Endothelial cell of umbilical vein (primary cell): ENCODE measurements at regions not wholly inside any gene's neighbourhood (a gene's known extent, or its start where the extent isn't known, plus 50 kb on each side); places are given as distances from the start of the nearest gene placed in this dataset.

Source experiments
- BruUV-seq: library from RNA; stranded (reverse); fragments of 400-500 nt; replicated peaks from 2 replicates; lab custom pipeline; 2021; lab: Mats Ljungman, UMichigan
- CTCF ChIA-PET: fragments of 300-600, 350-600 bp; sonication (Branson Sonifier 250); formaldehyde crosslinking; loops from one replicate; lab custom pipeline; 2021; ENCODE audit warnings: antibody characterized with exemption, inconsistent platforms; lab: Charles Lee
- POLR2A ChIA-PET: fragments of 300-600, 350-600 bp; sonication (Branson Sonifier 250); formaldehyde crosslinking; loops from one replicate; lab custom pipeline; 2021; ENCODE audit warnings: antibody characterized with exemption, inconsistent platforms; lab: Charles Lee
- DNase-seq: peaks from one replicate; pipeline ENCODE4 v3.0.0-alpha.2; 2011; ENCODE audit warnings: low read depth, low spot score
- FAIRE-seq: peaks from 2 replicates; lab custom pipeline; 2011; peaks lifted over from hg19 to GRCh38; lab: Jason Lieb, UNC
- H2AFZ ChIP-seq: 2 replicates; pipeline ENCODE4 v1.6.0; 2012; ENCODE audit warnings: low read depth, low read length, control low read depth, inconsistent platforms
- H3K27ac ChIP-seq: 2 replicates; pipeline ENCODE4 v1.5.1; 2011; ENCODE audit warnings: low read depth, mild to moderate bottlenecking, control low read depth, low read length, moderate library complexity; ENCODE audit not compliant: insufficient read depth
- H3K27me3 ChIP-seq, 2 experiments: 2 replicates each; pipeline versions ENCODE4 v1.6.0 to v1.6.1; 2011; ENCODE audit warnings: low read length in 2 of 2, mixed read lengths in 1 of 2; ENCODE audit not compliant: control insufficient read depth in 2 of 2, insufficient read depth in 2 of 2
- H3K36me3 ChIP-seq, 2 experiments: 2 replicates in 1 of 2; 3 replicates in 1 of 2; pipeline ENCODE4 v1.5.1; 2011; ENCODE audit warnings: low read length in 2 of 2, mild to moderate bottlenecking in 1 of 2, moderate library complexity in 1 of 2; ENCODE audit not compliant: control insufficient read depth in 2 of 2, insufficient read depth in 2 of 2; ENCODE audit errors: extremely low read depth in 1 of 2
- H3K4me1 ChIP-seq: 3 replicates; pipeline ENCODE4 v1.5.1; 2011; ENCODE audit warnings: mild to moderate bottlenecking, low read length; ENCODE audit not compliant: control insufficient read depth, insufficient read depth; ENCODE audit errors: extremely low read depth
- H3K4me2 ChIP-seq: 2 replicates; pipeline ENCODE4 v1.6.1; 2011; ENCODE audit warnings: low read length, control low read depth, mixed read lengths; ENCODE audit not compliant: insufficient read depth
- H3K4me3 ChIP-seq, 3 experiments: fragments of 200-600 bp in 1 of 3; sonication (generic), shearing (Covaris generic) in 1 of 3; replicated peaks in 1 of 3; 2 replicates each; pipeline ENCODE4 v1.5.1; 2011 to 2016; ENCODE audit warnings: control low read depth in 3 of 3, low read length in 3 of 3, mild to moderate bottlenecking in 2 of 3, inconsistent platforms in 1 of 3, low read depth in 1 of 3, moderate library complexity in 1 of 3; ENCODE audit not compliant: insufficient read depth in 1 of 3
- H3K79me2 ChIP-seq: 2 replicates; pipeline ENCODE4 v1.6.0; 2012; ENCODE audit warnings: low read length, inconsistent platforms; ENCODE audit not compliant: control insufficient read depth, insufficient read depth
- H3K9ac ChIP-seq: replicated peaks from 2 replicates; pipeline ENCODE3; 2011; ENCODE audit warnings: low read length, control low read depth; ENCODE audit not compliant: insufficient read depth; ENCODE audit errors: extremely low read depth
- H3K9me1 ChIP-seq: replicated peaks from 3 replicates; pipeline ENCODE4 v1.6.0; 2011; ENCODE audit warnings: mild to moderate bottlenecking, low read length; ENCODE audit not compliant: control insufficient read depth, insufficient read depth; ENCODE audit errors: extremely low read depth
- H3K9me3 ChIP-seq: replicated peaks from 2 replicates; pipeline ENCODE4 v1.5.1; 2012; ENCODE audit warnings: low read length, inconsistent platforms; ENCODE audit not compliant: control insufficient read depth, insufficient read depth
- H4K20me1 ChIP-seq: replicated peaks from 2 replicates; pipeline ENCODE3; 2011; ENCODE audit warnings: mild to moderate bottlenecking, low read length; ENCODE audit not compliant: control insufficient read depth, insufficient read depth; ENCODE audit errors: extremely low read depth
- CTCF ChIP-seq, 2 donors: IDR thresholded peaks; 1 replicate in 1 of 2; 2 replicates in 1 of 2; pipeline ENCODE4 v1.5.1; 2011; ENCODE audit warnings: low read length in 2 of 2, mild to moderate bottlenecking in 2 of 2, moderate library complexity in 2 of 2, control low read depth in 1 of 2, inconsistent platforms in 1 of 2, low read depth in 1 of 2; ENCODE audit not compliant: insufficient read depth in 1 of 2; ENCODE audit errors: extremely low read depth in 1 of 2
- EZH2 ChIP-seq: IDR thresholded peaks from 2 replicates; pipeline ENCODE4 v1.6.1; 2012; ENCODE audit warnings: borderline replicate concordance, low read depth, mild to moderate bottlenecking, moderate library complexity, low read length, inconsistent platforms; ENCODE audit not compliant: severe bottlenecking
- FOS ChIP-seq: IDR thresholded peaks from 2 replicates; pipeline ENCODE4 v1.6.1; 2011; ENCODE audit warnings: mild to moderate bottlenecking, low read length, moderate library complexity, borderline replicate concordance; ENCODE audit not compliant: insufficient read depth
- GATA2 ChIP-seq: IDR thresholded peaks from 2 replicates; pipeline ENCODE4 v1.7.0; 2011; ENCODE audit warnings: low read depth, mild to moderate bottlenecking, moderate library complexity, mixed read lengths, low read length; ENCODE audit not compliant: insufficient read length, insufficient read depth
- JUN ChIP-seq: IDR thresholded peaks from 2 replicates; pipeline ENCODE4 v1.6.1; 2011; ENCODE audit warnings: borderline replicate concordance, low read depth; ENCODE audit not compliant: insufficient read length, insufficient read depth
- MAX ChIP-seq: IDR thresholded peaks from 2 replicates; pipeline ENCODE4 v1.6.1; 2011; ENCODE audit not compliant: insufficient read depth, insufficient read length
- MYC ChIP-seq: IDR thresholded peaks from one replicate; pipeline ENCODE4 v1.6.1; 2011; ENCODE audit warnings: mild to moderate bottlenecking, low read depth, low read length
- POLR2A ChIP-seq: IDR thresholded peaks from 2 replicates; pipeline ENCODE4 v1.6.1; 2012; ENCODE audit warnings: low read depth, mild to moderate bottlenecking, control low read depth, low read length
- POLR2AphosphoS5 ChIP-seq: IDR thresholded peaks from 2 replicates; pipeline ENCODE4 v1.6.1; 2012; ENCODE audit warnings: low read depth, mild to moderate bottlenecking, control low read depth, low read length, moderate library complexity; ENCODE audit not compliant: insufficient read depth
- dilution Hi-C: fragments of 300-500 bp; cut with MboI; formaldehyde crosslinking; loops from one replicate; pipeline ENCODE4 v1.15.0; 2019; ENCODE audit warnings: low sequenced_read_pairs; ENCODE audit not compliant: extremely low pct_ligation_motif_present
- intact Hi-C: fragments of 100-400 bp; cut with micrococcal nuclease; formaldehyde crosslinking; loops from one replicate; pipeline ENCODE4 v1.10.0; 2022

- Histone ChIP-seq H3K4me2 (no peak overlapping the region), H3K4me3 (no peak overlapping the region), H3K36me3 (no peaks in the 10 kb centered on the region), H2AFZ (no peak overlapping the region), H3K9me3 (no peaks in the 10 kb centered on the region), H3K4me1 (no peaks in the 10 kb centered on the region), H4K20me1 (no peaks in the 10 kb centered on the region), H3K9me1 (no peaks in the 10 kb centered on the region), H3K27ac (no peak overlapping the region), H3K79me2 (no peaks in the 10 kb centered on the region), H3K9ac (no peak overlapping the region), H3K27me3 (no peaks in the 10 kb centered on the region)
- no TSS peak for BruUV-seq
- dilution Hi-C loops (no loop called here), intact Hi-C loops (no loop called here)
- TF ChIP-seq FOS = no peak
- TF ChIP-seq EZH2 = no peak
- TF ChIP-seq POLR2A = no peak
- TF ChIP-seq MYC = no peak
- no peak for TF ChIP-seq CTCF (IDR thresholded peaks at IDR 0.05; ENCODE audit: extremely low read depth in 1 of 2, insufficient read depth in 1 of 2, low read depth in 1 of 2, low read length in 2 of 2)
- TF ChIP-seq MAX = no peak
- no peak for TF ChIP-seq POLR2AphosphoS5
- no peak for TF ChIP-seq JUN
- TF ChIP-seq GATA2 = no peak
- FAIRE-seq (no peak), DNase-seq (no peak)
- CTCF ChIA-PET = interaction anchor here (1.0 to 1.1 kb wide), 2 partner anchors 10 to 36 kb away, joined by 3 to 4 read pairs; no protein-coding TSS in a partner anchor
- POLR2A ChIA-PET = no interaction called here
These were observed 236.3 kb downstream of the HAO1 start for GRCh38 chr20:7703996-7704395.
